HG02623 (cell line): ENCODE measurements at regions not wholly inside any gene's neighbourhood (a gene's known extent, or its start where the extent isn't known, plus 50 kb on each side); places are given as distances from the start of the nearest gene placed in this dataset.
"Not testable (repeated sequence)": the region's sequence is repeated elsewhere in the genome, so short reads cannot be mapped to it uniquely, and the experiment has no call there.

Experiments
- ATAC-seq: cut with Tn5 transposase; IDR thresholded peaks from one replicate; pipeline ENCODE4 v1.9.1; 2021; ENCODE audit warnings: moderate library complexity; ENCODE audit not compliant: unreplicated experiment

DNA sequence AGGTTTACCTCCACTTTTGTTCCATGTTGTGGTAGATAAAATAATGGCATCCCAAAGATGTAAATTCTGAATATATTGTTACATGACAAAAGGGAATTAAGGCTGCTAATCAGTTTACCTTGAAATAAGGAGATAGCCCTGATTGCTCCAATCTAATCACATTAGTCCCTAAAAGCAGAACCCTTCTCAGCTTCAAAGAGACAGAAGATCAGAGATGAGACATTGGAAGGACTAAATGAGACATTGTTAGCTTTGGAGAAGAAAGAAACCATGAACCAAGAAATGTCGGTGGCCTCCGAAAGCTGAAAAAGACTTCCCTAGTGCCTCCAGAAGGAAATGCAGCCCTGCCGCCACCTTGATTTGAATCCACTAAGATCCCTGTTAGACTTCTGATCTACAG, 82.8 kb upstream of the PARP8 start:
- no peak for ATAC-seq

GRCh38 chr5:50588471-50588870, 78.0 kb upstream of the PARP8 start:
- ATAC-seq = not testable (repeated sequence)

GRCh38 chr5:50590444-50591189, 75.8 kb upstream of the PARP8 start:
- ATAC-seq = not testable (repeated sequence)

DNA sequence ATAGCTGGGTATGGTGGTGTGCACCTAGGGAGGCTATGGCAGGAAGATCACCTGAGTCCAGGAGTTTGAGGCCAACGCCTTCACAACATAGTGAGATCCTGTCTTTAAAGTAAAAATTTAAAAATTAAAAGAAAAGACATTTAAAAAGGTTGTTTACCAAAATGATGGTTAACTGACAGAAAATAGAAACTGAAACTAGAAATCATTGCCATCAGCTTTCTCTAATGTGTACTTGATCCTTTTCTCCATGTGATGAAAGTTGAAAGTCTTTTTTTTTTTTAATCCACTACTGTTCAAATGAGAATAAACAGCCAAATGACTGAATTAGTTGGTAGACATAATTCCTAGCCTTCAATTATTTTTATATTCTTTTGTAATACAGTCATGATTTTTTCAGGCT, 75.1 kb upstream of the PARP8 start:
- ATAC-seq = not testable (repeated sequence)

DNA sequence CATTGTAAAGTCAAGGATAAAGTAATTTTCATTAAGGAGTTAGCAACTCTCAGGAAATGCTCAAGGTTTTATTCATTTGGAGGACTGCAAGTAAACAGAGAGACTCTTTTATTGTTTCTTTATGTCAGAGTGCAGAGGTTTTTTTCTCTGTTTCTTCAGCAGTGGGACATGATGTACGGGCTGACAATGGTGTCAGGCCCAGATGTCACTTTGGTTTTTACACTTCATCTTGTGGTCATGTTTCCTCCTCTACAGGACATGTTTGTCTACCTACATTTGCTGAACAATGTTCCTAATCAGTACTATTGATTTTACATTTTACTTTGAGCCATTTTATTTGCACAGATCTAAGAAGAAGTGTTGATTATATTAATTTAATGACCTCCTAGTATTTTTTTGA, 72.8 kb upstream of the PARP8 start:
- no peak for ATAC-seq

DNA sequence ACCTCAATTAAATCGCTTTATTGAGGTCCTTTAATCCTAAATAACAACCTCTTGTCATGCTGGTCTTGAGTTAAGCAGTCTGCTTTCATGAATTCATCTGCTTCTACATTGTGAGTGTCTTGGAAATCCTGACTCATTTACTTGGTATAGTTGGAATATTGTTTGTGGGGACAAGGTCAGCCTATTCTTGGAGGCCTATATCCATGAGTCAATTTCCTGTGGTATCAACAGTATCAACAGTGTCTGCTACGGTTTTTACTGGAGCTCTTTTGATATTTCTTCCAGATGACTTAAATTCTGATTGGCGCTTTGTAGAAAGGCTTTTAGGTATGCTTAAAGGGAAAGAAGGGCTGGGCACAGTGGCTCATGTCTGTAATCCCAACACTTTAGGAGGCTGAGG, 71.2 kb upstream of the PARP8 start:
- no peak for ATAC-seq

GRCh38 chr5:50601576-50601975, 64.9 kb upstream of the PARP8 start:
- not testable (repeated sequence) for ATAC-seq

GRCh38 chr5:50606179-50606578, 60.3 kb upstream of the PARP8 start:
- no peak for ATAC-seq

DNA sequence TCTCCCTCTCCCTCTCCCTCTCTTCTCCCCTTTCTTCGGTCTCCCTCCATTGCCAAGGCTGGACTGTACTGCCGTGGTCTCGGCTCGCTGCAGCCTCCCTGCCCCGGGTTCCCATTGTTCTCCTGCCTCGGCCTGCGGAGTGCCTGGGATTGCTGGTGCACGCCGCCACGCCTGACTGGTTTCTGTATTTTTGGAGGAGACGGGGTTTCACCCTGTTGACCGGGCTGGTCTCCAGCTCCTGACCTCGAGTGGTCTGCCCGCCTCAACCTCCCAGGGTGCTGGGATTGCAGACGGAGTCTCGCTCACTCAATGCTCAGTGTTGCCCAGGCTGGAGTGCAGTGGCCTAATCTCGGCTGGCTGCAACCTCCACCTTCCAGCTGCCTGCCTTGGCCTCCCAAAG, 59.0 kb upstream of the PARP8 start:
- ATAC-seq = not testable (repeated sequence)

- not testable (repeated sequence) for ATAC-seq
Measured at GRCh38 chr5:50607953-50608705, 58.3 kb upstream of the PARP8 start.

- not testable (repeated sequence) for ATAC-seq
Measured at GRCh38 chr5:50613057-50613456, 53.4 kb upstream of the PARP8 start.
